ENCODE measurements at regions not wholly inside any gene's neighbourhood (a gene's known extent, or its start where the extent isn't known, plus 50 kb on each side); places are given as distances from the start of the nearest gene placed in this dataset.
"Not testable (repeated sequence)": the region's sequence is repeated elsewhere in the genome, so short reads cannot be mapped to it uniquely, and the experiment has no call there.

DNA sequence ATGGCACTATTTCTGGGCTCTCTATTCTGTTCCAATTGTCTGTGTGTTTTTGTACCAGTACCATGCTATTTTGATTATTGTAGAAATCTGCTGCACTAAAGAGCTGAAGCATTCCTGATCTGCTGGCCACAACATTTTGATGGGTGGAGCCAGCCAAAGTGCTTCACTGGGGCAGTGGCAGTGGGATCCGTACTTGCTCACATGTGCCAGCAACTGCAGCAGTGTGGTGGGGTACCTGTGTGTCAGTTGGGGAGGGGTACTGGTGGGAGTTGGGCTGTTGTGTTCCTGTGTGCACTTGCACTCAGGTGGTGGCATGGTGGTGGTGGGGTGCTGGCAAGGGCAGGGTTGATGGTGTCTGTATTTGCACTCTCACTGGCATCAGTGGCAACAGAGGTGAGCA, 204.6 kb upstream of the ALG10 start:
- FAIRE-seq (no peak), DNase-seq (ENCODE audit: insufficient read length, low spot score) (no peak)

DNA sequence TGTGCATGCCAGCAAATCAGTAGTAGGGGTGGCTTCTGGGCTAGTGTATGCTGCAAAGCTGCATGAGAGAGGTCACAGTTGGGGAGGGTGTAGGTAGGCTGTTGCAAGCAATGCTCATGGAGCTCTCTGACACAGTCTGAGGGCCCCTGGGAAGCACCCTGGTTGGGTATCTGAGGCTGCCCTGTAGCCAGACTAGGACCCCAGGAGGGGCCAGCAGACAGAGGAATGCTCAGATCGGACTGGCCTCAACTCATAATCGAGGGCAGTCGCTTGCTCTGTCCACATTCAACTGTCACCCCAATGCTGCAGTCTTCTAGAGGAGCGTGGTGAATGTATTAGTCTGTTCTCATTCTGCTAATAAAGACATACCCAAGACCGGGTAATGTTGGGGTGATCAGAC, 204.0 kb upstream of the ALG10 start:
- DNase-seq (ENCODE audit: insufficient read length, low spot score) (no peak), FAIRE-seq (no peak)

DNA sequence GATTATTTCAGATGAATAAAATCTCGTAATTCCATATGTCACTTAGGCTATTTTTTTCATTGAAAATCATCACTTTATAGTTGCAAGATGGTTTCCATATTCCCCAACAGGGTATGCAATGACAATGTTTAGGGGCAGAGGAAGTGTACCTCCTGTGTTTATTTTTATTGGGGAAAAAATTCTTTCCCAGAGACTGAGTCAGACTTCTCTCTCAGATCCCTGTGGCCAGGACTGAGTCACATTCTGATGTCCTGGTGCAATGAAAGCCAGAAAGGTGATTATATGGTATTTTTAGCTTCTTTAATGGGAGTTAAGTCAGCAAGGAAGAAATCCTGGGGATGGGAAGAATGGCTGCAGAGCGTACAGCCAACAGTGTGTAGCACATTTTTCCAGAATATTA, 196.9 kb upstream of the ALG10 start:
- no peak for FAIRE-seq

DNA sequence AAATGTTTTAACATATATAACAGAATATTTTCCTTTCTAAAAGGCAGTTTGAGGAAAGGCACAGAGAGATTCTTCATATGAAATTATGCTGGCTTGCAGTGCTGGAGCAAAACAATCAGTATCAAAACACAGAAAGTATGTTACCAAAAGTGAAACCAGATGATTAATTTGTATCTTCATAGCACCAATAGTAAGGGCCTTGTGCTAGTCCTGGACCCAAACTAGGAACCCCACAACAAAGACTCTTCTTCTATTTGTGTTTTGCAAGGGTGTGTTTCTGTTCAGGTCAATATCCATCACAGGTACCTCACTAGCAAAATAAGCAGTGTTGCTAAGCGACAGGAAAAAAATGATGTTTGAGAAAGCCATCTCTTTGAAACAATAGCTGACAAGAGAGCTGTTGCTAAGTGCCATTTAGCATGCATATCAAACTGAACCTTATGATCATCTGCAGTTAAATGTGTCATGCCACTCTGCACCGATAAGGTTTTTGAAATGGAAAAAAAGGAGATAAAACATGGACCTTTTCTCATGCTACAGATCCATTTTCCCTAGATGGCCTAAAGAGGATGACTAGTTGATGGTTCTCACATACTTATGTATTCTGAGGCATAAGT, 196.2 kb upstream of the ALG10 start:
- DNase-seq (ENCODE audit: insufficient read length, low spot score): no peak
- no peak for FAIRE-seq

More for the DNA sequence above, 196.9 kb upstream of the ALG10 start:
- no peak for DNase-seq (ENCODE audit: insufficient read length, low spot score)

DNA sequence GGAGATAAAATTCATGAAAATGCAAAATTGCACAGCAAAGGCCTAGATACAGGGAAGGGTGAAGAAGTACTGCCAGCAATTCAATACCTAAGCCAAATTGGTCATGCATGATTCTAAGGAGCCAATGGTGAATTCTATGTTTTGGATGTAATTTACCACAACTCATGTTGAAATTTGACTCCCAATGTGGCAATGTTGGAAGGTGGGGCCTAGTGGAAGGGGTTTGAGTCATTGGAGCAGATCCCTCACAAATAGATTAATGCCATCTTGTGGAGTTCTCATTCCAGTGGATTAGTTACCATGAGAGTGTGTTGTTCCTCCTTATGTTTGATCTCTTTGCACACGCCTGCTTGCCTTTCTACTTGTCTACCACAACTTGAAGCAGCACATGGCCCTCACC, 194.0 kb upstream of the ALG10 start:
- no peak for FAIRE-seq
- DNase-seq (ENCODE audit: insufficient read length, low spot score): no peak

DNA sequence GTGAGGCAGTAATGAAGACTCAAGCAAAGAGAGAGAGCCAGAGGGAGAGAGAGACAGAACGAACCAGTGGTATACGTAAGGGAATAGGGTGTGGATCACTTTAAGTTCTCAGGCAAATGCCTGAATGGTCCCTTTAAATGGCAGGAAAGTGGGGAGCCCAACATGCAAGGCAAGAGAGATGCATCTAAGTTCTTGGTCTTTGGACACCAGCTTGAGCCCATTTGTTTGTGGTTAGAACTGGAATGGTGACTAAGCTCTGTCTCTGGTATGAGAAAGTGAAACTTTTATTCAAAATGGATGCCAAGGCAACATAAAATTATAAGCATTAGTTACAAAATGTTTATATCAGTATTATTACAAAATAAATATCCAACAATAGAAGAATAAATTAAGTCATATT, 192.2 kb upstream of the ALG10 start:
- DNase-seq (ENCODE audit: insufficient read length, low spot score) (no peak), FAIRE-seq (no peak)

DNA sequence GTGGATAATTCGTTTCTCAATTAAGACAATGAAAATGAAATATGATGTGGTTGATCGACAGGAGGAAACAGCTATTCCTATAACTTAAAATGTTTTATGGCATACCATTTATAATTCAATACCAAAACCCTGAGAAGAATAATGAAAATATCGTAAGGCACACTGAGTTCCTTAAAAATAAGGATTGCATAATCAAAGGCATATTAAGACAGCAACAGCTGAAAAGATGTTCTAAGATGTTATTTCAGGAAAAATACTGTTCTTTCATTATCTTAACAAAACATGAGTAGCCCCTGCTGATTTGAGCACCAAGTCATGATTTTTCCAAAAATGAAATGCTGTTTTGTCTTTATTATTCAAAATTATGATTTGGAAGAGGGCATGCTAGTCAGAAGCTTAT, 189.4 kb upstream of the ALG10 start:
- FAIRE-seq (no peak), DNase-seq (ENCODE audit: insufficient read length, low spot score) (no peak)

DNA sequence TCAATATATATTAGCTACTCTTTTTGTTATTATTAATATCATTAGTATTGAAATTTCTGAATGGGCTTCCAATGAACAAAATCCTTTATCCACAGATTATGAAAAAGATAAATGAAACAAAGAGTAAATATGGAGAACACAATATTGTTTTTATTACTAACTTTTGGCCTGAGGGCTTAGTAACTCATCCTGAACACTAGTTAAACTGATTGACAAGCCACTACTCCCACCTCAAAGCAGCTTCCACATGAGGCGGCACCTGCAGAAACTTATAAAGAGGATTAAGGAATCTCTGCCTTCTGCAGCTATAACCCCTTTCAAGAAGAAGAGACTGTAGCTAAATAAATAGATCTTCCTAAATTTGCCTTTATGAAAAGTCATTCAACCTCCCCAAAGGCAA, 187.6 kb upstream of the ALG10 start:
- DNase-seq (ENCODE audit: insufficient read length, low spot score) (no peak), FAIRE-seq (no peak)

DNA sequence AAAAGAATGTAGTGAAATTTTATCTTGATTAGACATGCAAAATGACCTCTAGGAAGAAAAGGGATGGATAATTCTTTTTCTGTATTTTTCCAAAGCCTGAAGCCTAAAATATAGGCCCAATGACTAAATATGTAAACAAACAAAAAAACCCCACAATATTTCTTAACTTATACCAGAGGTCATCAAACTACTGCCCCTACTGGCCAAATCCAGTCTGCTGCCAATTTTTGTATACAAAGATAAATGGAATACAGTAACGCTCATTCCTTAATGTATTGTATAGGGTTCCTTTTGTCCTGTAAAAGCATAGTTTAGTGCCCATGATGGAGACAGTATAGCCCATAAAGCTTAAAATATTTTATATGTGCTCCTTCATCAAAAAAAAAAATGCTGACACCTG, 145.7 kb upstream of the ALG10 start:
- DNase-seq (ENCODE audit: insufficient read length, low spot score): no peak
- FAIRE-seq: no peak

DNA sequence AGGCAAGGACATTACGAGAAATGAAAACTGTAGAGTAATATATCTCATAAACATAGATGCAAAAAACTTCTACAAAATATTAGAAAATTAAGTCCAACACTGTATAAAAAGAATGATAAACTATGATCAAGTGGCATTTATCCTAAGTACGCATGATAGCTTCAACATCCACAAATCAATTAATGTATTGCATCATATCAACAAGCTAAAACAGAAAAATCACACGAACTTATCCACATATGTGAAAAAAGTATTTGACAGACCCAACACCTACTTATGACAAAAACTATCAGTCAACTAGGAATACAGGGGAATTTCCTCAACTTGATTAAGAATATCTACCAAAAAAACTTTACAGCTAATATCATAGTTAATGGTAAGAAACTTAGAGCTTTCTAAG, 129.9 kb upstream of the ALG10 start:
- DNase-seq (ENCODE audit: insufficient read length, low spot score): no peak
- FAIRE-seq: no peak

DNA sequence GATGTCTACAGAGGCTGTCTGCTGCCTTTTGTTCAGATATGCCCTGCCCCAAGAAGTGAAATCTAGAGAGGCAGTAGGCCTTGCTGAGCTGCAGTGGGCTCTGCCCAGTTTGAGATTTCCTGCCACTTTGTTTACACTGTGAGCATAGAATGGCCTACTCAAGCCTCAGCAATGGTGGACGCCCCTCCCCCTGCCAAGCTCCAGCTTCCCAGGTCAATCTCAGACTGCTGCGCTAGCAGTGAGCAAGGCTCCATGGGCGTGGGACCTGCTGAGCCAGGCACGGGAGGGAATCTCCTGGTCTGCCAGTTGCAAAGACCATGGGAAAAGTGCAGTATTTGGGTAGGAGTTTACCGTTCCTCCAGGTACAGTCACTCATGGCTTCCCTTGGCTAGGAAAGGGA, 101.8 kb upstream of the ALG10 start:
- not testable (repeated sequence) for DNase-seq (ENCODE audit: insufficient read length, low spot score); FAIRE-seq

DNA sequence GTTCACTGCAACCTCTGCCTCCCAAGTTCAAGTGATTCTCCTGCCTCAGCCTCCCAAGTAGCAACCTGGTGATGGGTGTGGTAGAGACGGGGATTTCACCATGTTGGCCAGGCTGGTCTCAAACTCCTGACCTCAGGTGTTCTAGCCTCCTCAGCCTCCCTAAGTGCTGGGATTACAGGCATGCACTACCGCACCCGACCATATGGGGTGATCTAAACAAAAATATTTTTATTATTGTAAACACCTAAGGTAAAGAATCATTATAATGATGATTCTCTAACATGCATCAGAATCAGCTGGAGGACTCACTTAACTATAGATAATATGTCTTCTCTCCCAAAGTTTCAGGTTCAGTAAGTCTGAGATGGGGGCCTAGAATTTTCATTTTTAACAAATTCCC, 96.2 kb upstream of the ALG10 start:
- DNase-seq (ENCODE audit: insufficient read length, low spot score) (no peak), FAIRE-seq (no peak)

DNA sequence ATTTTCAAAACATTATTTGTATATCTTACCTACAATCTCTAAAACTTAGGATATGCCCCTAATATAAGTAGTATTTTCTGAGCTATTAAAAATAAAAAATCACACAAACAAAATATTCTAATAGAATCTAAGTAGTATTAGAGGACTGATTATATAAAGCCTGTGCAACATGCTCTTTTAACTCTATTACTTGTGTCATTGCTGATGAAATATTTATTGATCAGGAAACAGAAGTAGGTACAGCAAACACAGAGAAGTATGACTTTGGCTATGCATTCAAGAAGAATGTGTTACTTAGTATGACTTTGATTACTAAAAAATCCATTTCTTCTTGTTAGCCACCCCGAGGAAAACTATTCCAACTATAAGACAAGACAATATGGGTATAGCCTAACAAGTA, 84.6 kb upstream of the ALG10 start:
- FAIRE-seq; DNase-seq (ENCODE audit: insufficient read length, low spot score): not testable (repeated sequence)

DNA sequence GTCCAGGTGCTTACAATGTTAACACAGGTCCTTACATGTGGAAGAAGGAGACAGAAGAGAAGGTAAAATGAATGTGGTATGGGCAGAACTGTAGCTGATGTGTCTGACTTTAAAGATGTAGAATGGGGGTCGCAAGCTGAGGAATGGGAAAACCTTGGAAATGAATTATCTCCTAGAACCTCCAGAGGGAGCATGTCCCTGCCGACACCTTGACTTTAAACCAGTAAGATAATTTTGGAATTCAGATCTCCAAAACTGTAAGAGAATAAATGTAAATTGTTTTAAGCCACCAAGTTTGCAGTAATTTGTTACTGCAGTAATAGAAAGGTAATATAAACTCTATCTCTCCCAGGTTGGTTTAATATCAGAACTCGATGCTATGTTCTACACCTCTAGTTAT, 80.1 kb upstream of the ALG10 start:
- no peak for FAIRE-seq

DNA sequence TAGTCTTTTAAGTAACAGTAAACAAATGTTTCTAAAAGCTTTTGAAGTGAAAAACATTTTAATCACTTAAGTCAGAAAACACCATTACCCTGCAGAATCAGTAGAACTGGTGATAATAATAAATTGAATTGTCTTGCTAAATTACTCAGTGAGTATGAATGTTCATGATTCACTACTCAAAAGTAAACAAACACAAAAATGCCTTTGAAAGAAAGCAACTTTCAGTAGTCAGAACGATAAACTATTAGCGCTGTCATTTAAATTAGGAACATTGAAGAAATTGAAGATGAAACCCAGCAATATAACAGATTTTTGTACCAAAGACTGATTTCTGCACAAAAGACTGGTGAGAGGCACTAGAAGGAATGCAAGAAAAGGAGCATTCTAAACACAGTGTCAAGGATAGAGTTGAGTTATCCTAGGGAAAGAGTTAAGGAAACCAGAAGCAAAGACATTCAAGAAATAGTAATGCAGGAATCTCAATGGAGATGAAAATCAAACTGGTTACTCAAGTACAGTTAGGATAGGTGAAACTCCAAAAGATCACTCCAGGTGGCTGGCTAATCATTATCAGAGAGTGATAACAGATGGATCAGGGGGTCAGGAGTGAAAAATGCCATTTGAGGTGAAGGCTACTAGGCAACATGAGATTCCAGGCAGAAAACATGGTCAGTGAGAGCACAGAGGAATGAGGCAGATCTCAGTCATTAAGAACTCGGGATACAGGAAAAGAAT, 77.4 kb upstream of the ALG10 start:
- no peak for DNase-seq (ENCODE audit: insufficient read length, low spot score)
- no peak for FAIRE-seq

More for the DNA sequence above, 80.1 kb upstream of the ALG10 start:
- no peak for DNase-seq (ENCODE audit: insufficient read length, low spot score)

DNA sequence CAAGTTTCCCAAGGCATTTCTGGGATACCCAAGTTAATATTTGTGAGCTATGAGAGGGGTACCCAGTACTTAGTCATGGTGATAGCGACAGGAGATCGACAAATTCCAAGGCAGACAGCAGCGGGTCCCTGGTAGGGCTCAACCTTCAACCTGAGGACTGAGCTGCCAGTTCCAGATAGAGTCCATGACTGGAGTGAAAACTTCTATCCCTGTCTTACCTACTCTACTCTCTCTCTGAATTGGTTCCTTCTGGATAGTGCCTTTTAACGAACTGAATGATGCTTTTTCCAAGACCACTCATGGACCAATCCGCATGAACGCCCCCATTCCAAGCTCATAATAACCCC, 76.9 kb upstream of the ALG10 start:
- DNase-seq (ENCODE audit: insufficient read length, low spot score): no peak
- FAIRE-seq: no peak

DNA sequence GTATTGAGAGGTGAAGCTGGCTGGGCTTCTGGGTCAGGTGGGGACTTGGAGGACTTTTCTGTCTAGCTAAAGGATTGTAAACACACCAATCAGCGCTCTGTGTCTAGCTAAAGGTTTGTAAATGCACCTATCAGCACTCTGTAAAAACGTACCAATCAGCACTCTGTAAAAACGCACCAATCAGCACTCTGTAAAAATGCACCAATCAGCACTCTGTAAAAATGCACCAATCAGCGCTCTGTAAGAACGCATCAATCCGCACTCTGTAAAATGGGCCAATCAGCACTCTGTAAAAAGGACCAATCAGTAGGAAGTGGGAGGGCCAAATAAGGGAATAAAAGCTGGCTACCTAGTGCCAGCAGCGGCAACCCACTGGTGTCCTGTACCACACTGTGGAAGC, 56.1 kb upstream of the ALG10 start:
- FAIRE-seq; DNase-seq (ENCODE audit: insufficient read length, low spot score): not testable (repeated sequence)

DNA sequence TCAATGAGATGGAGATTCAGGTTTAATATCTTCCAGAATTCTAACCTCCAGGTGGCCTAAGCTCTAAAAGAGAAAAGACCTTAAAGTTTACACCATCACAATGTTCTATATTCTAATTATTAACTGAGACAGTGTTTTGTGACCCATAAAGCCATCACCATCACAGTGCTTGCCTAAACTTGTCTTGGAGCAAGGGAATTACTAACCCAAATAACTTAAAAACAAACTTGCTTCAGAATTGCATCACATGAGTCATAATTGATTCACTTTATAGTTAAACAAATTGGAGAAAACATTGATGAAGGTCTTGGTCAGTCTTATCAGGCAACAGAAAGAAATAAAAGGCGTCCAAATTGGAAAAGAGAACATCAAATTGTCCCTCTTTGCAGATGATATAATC, 54.5 kb upstream of the ALG10 start:
- DNase-seq (ENCODE audit: insufficient read length, low spot score): no peak
- FAIRE-seq: no peak

Measured in HTR-8/SVneo (cell line).